Body of pancreas (tissue), 4 donors: ENCODE measurements at regions not wholly inside any gene's neighbourhood (a gene's known extent, or its start where the extent isn't known, plus 50 kb on each side); places are given as distances from the start of the nearest gene placed in this dataset.
"Not testable (repeated sequence)": the region's sequence is repeated elsewhere in the genome, so short reads cannot be mapped to it uniquely, and the experiment has no call there.

Experiments
- ATAC-seq: fragments of 150-250 bp; one replicate; pipeline ENCODE4 v1.9.1; 2016
- DNase-seq, 4 donors: peaks; one replicate each; pipeline ENCODE4 v3.0.0-alpha.2; 2019
- H3K27ac ChIP-seq, 4 donors: fragments of 200-600 bp; sonication (generic); 1 replicate in 3 of 4; 2 replicates in 1 of 4; pipeline versions ENCODE4 v1.5.1 to v1.6.1; 2016 to 2019; ENCODE audit warnings: mild to moderate bottlenecking in 1 of 4, mixed read lengths in 1 of 4, moderate library complexity in 1 of 4
- H3K27me3 ChIP-seq, 2 donors: fragments of 200-600 bp; sonication (generic); one replicate each; pipeline ENCODE4 v1.6.0; 2016; ENCODE audit warnings: mild to moderate bottlenecking in 1 of 2
- H3K36me3 ChIP-seq, 2 donors: fragments of 200-600 bp; sonication (generic); replicated peaks in 1 of 2; 2 replicates each; pipeline ENCODE4 v1.5.1; 2016; ENCODE audit warnings: low read depth in 2 of 2; ENCODE audit not compliant: insufficient read depth in 1 of 2
- H3K4me1 ChIP-seq: fragments of 200-600 bp; sonication (generic); one replicate; pipeline ENCODE4 v1.6.0; 2016
- H3K4me3 ChIP-seq, 2 donors: fragments of 200-600 bp; sonication (generic); 1 replicate in 1 of 2; 2 replicates in 1 of 2; pipeline ENCODE4 v1.5.1; 2016 to 2019
- H3K9me3 ChIP-seq, 3 donors: fragments of 200-600 bp; sonication (generic); 1 replicate in 2 of 3; 2 replicates in 1 of 3; pipeline ENCODE4 v1.5.1; 2016
- POLR2A ChIP-seq, 3 donors: fragments of 450-650 bp; IDR thresholded peaks; one replicate each; pipeline ENCODE4 v1.6.1; 2016; ENCODE audit warnings: antibody characterized with exemption in 3 of 3, mild to moderate bottlenecking in 2 of 3
- WGBS, 2 donors: methylation state at CpG; one replicate each; pipeline ENCODE4 v1.1.5; 2017; 5-methylcytosine and 5-hydroxymethylcytosine counted together
- intact Hi-C: fragments of 100-400 bp; cut with DNase I; formaldehyde crosslinking; loops from one replicate; pipeline ENCODE4 v1.15.1; 2023
- TF ChIP-seq, protein P1 (sequence below), 7 experiments: fragments of 450-650 bp in 4 of 7; fragments of 200-600 bp in 3 of 7; sonication (generic) in 3 of 7; IDR thresholded peaks; one replicate each; pipeline ENCODE4 v1.5.1; 2016 to 2019; ENCODE audit warnings: antibody characterized with exemption in 7 of 7

DNA sequence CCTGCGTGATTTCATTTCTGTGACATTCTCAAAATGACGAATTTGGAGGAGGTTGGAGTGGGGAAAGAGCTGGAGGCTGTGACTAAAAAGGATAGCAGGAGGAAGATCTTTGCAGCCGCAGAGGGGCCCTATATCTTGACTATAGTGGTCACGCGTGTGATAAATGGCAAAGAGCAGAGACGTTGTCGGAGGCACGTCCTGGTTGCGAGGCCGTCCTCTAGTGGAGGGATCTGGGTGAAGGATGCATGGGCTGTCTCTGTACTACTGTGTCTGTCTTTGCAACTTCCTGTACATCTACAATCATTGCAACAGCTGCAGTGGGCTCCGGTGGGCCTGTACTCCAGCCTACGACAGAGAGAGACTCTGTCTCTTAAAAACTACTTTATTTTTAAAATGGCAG is 76.6 kb downstream of the YTHDF1 start:
- no peaks in the 10 kb centered on the region for H3K9me3 ChIP-seq
- no peak overlapping the region for H3K4me3 ChIP-seq
- TF ChIP-seq POLR2A (IDR thresholded peaks at IDR 0.05): no peak
- TF ChIP-seq, protein P1, sequence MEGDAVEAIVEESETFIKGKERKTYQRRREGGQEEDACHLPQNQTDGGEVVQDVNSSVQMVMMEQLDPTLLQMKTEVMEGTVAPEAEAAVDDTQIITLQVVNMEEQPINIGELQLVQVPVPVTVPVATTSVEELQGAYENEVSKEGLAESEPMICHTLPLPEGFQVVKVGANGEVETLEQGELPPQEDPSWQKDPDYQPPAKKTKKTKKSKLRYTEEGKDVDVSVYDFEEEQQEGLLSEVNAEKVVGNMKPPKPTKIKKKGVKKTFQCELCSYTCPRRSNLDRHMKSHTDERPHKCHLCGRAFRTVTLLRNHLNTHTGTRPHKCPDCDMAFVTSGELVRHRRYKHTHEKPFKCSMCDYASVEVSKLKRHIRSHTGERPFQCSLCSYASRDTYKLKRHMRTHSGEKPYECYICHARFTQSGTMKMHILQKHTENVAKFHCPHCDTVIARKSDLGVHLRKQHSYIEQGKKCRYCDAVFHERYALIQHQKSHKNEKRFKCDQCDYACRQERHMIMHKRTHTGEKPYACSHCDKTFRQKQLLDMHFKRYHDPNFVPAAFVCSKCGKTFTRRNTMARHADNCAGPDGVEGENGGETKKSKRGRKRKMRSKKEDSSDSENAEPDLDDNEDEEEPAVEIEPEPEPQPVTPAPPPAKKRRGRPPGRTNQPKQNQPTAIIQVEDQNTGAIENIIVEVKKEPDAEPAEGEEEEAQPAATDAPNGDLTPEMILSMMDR (IDR thresholded peaks at IDR 0.05): no peak
- no peak overlapping the region for H3K27ac ChIP-seq
- WGBS, 2 donors: 56 to 63% methylated on average over 12 of the region's 12 CpGs
- no peaks in the 10 kb centered on the region for H3K4me1 ChIP-seq
- no peak for DNase-seq
- H3K36me3 ChIP-seq: no peaks in the 10 kb centered on the region
- intact Hi-C loops: no loop called here
- H3K27me3 ChIP-seq: no peaks in the 10 kb centered on the region
- ATAC-seq: no peak

DNA sequence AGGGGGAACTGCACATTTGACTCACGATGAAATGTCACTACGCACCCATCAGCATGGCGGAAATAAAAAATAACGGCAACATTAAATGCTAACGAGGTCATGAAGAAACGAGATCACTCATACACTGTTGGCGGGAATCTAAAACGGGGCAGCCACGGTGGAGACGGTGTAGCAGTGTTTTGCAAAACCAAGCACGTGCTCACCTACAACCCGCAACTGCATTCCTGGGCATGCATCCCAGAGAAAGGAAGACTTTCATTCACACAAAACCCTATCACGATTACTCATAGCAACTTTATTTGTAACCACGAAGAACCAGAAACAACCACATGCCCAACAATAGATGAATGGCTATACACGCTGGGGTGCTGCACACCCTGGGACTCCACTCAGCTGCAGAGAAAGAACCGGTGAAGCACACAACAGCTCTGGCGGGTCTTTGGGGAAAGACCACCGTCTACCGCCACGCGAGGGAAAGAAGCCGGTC is 77.0 kb downstream of the YTHDF1 start:
- H3K9me3 ChIP-seq: no peaks in the 10 kb centered on the region
- ATAC-seq (no peak), DNase-seq (no peak)
- 65 to 70% methylated on average over 22 of the region's 22 CpGs for WGBS, 2 donors
- H3K27ac ChIP-seq: no peak overlapping the region
- intact Hi-C loops: no loop called here
- no peaks in the 10 kb centered on the region for H3K36me3 ChIP-seq
- no peak overlapping the region for H3K4me3 ChIP-seq
- TF ChIP-seq, protein P1 (IDR thresholded peaks at IDR 0.05): no peak
- TF ChIP-seq POLR2A (IDR thresholded peaks at IDR 0.05): no peak
- H3K27me3 ChIP-seq: no peaks in the 10 kb centered on the region
- no peaks in the 10 kb centered on the region for H3K4me1 ChIP-seq

DNA sequence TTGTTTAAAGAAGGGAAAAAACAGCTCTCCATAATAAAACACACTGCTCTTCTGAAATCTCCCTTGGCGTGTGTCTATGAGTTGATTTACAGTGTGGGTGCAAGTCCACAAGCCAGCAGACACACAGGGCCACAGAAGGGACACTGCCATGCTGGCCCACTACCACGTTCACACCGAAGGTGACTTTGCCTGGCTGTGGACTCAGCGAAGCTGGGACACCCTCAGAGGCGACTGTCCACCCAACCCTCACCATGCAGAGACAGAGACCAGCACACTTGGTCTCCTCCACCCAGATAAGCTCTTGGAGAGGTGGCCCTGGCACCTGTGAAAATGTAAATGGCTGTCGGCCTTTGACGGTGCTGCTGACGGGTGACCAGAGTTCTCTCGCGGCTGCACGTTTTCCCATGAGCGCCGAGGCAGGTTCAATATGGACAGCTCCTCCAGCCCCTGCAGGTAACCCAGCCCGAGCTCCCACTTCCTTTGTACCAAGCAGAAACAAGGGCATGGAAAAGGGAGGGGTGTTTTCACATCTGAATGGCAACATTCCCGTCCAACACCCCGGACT is 78.0 kb downstream of the YTHDF1 start:
- no peaks in the 10 kb centered on the region for H3K27me3 ChIP-seq
- H3K36me3 ChIP-seq: no peaks in the 10 kb centered on the region
- H3K4me3 ChIP-seq: no peak overlapping the region
- H3K9me3 ChIP-seq: no peaks in the 10 kb centered on the region
- DNase-seq (no peak), ATAC-seq (no peak)
- no peak overlapping the region for H3K27ac ChIP-seq
- no peak for TF ChIP-seq POLR2A (IDR thresholded peaks at IDR 0.05)
- no peaks in the 10 kb centered on the region for H3K4me1 ChIP-seq
- intact Hi-C loops: no loop called here
- 38 to 48% methylated on average over 7 to 16 of the region's 16 CpGs for WGBS, 2 donors

DNA sequence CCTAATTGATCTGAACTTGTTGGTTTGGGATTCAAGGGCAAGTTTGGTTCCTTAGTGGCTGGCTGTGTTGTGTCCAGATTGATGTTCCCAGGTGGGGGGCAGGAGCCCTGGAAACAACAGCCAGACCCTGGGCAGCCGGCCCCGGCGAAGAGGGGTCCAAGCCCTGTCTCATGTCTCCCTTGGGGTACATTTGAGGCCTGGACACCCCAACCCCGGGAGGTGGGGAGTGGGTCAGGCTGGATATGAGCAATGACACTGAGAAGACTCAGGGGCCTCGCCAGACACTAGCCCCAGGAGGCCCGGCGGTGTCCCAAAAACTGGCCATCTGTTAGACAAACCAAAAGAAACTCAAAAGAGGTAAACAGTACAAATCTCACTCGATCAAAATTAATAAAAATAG is 79.6 kb downstream of the YTHDF1 start:
- peak in 1 of 4 donors; percentile 0 for DNase-seq
- no peaks in the 10 kb centered on the region for H3K27me3 ChIP-seq

DNA sequence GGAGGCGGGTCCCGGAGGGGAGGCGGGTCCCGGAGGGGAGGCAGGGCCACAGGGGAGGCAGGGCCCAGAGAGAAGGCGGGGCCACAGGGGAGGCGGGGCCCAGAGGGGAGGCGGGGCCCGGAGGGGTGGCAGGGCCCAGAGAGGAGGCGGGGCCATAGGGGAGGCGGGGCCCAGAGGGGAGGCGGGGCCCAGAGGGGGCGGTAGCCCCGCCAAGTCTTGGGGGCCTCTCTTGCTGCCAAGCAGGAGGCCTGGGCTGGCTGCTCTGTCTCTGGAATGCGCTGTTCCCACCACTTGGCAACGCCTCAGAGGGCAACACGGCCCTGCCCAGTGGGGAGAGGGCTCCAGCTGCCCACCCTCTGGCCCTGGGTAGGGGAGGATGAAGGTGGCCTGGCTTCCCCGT is 80.5 kb downstream of the YTHDF1 start:
- H3K4me1 ChIP-seq: no peaks in the 10 kb centered on the region
- H3K4me3 ChIP-seq: no peak overlapping the region
- WGBS, 2 donors: 76 to 85% methylated on average over 5 to 7 of the region's 17 CpGs
- DNase-seq (peak in 1 of 4 donors; percentile 7), ATAC-seq (no peak)
- TF ChIP-seq, protein P1 (IDR thresholded peaks at IDR 0.05): no peak
- TF ChIP-seq POLR2A (IDR thresholded peaks at IDR 0.05): no peak
- intact Hi-C loops: no loop called here
- no peaks in the 10 kb centered on the region for H3K36me3 ChIP-seq
- H3K27ac ChIP-seq: no peak overlapping the region
- no peaks in the 10 kb centered on the region for H3K27me3 ChIP-seq
- H3K9me3 ChIP-seq: no peaks in the 10 kb centered on the region

More for the DNA sequence above, 79.6 kb downstream of the YTHDF1 start:
- Histone ChIP-seq H3K27ac (no peak overlapping the region), H3K36me3 (no peaks in the 10 kb centered on the region), H3K9me3 (no peaks in the 10 kb centered on the region), H3K4me3 (no peak overlapping the region), H3K4me1 (no peaks in the 10 kb centered on the region)
- intact Hi-C loops: no loop called here
- TF ChIP-seq POLR2A (IDR thresholded peaks at IDR 0.05): no peak
- TF ChIP-seq, protein P1 (IDR thresholded peaks at IDR 0.05): no peak
- ATAC-seq: no peak
- WGBS, 2 donors: 51 to 95% methylated on average over 5 to 8 of the region's 8 CpGs

DNA sequence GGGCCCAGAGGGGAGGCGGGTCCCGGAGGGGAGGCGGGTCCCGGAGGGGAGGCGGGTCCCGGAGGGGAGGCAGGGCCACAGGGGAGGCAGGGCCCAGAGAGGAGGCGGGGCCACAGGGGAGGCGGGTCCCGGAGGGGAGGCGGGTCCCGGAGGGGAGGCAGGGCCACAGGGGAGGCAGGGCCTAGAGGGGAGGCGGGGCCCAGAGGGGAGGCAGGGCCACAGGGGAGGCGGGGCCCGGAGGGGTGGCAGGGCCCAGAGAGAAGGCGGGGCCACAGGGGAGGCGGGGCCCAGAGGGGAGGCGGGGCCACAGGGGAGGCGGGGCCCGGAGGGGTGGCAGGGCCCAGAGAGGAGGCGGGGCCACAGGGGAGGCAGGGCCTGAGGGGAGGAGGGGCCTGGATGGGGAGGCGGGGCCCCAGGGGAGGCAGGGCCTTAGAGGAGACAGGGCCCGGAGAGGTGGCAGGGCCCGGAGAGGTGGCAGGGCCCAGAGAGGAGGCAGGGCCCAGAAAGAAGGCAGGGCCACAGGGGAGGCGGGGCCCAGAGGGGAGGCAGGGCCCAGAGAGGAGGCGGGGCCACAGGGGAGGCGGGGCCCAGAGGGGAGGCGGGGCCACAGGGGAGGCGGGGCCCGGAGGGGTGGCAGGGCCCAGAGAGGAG is 81.1 kb downstream of the YTHDF1 start:
- ATAC-seq, H3K27ac ChIP-seq, H3K4me3 ChIP-seq, H3K27me3 ChIP-seq, H3K9me3 ChIP-seq, H3K36me3 ChIP-seq, intact Hi-C loops, H3K4me1 ChIP-seq: not testable (repeated sequence)
- WGBS, 2 donors: 100% methylated on average over 1 of the region's 29 CpGs; no CpG with 5 or more reads in 1 of the 2 donors
- DNase-seq: peak in 2 of 4 donors; percentile 0 to 3
